ENCODE measurements at regions not wholly inside any gene's neighbourhood (a gene's known extent, or its start where the extent isn't known, plus 50 kb on each side); places are given as distances from the start of the nearest gene placed in this dataset.

DNA sequence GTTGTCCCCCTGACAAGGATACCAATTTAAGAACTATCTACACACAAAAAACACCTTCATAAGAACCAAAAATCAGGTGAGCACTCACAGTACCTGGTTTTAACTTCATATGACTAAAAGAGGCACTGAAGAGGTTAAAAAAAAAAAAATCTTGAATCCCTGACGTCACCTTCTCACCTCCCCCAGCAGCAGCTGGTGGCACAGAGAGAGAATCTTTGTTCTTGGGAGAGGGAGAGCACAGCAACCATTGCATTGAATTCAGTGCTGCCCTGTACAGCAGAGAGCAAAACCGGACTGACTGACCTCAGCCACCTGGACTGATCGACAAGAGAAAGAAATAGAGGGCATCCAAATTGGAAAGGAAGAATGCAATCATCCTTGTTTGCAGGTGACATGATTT is 566.0 kb downstream of the TMX3 start:
- Histone ChIP-seq H3K27me3 (no peaks in the 10 kb centered on the region), H3K27ac (no peak overlapping the region), H3K4me1 (no peaks in the 10 kb centered on the region), H3K4me3 (no peak overlapping the region), H3K9me3 (no peaks in the 10 kb centered on the region), H3K36me3 (no peaks in the 10 kb centered on the region)
- ATAC-seq (no peak), DNase-seq (no peak)
- TF ChIP-seq, protein P1, sequence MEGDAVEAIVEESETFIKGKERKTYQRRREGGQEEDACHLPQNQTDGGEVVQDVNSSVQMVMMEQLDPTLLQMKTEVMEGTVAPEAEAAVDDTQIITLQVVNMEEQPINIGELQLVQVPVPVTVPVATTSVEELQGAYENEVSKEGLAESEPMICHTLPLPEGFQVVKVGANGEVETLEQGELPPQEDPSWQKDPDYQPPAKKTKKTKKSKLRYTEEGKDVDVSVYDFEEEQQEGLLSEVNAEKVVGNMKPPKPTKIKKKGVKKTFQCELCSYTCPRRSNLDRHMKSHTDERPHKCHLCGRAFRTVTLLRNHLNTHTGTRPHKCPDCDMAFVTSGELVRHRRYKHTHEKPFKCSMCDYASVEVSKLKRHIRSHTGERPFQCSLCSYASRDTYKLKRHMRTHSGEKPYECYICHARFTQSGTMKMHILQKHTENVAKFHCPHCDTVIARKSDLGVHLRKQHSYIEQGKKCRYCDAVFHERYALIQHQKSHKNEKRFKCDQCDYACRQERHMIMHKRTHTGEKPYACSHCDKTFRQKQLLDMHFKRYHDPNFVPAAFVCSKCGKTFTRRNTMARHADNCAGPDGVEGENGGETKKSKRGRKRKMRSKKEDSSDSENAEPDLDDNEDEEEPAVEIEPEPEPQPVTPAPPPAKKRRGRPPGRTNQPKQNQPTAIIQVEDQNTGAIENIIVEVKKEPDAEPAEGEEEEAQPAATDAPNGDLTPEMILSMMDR (IDR thresholded peaks at IDR 0.05) = no peak
- intact Hi-C loops (cut with DNase I) = no loop called here

DNA sequence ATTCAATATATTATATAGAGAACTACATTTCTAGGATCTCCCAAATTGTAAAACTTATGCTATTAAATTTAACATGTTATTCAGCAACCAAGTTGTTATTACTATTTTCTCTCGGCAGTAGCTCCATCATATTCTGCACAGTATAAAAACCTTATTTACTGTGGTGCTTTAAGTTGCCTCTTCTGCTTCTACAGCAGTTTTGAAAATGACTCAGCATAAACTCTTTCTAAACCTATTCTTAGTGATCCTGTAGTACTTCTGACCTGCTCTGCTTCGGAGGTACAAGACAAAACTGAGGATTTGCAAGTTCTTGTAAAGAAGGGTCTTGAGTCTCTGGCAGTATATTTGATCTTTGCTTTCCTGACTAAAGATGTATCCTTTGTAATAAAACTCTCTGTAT is 567.2 kb downstream of the TMX3 start:
- intact Hi-C loops (cut with DNase I) = no loop called here
- H3K27me3 ChIP-seq = no peaks in the 10 kb centered on the region
- no peak for DNase-seq
- H3K4me1 ChIP-seq = no peaks in the 10 kb centered on the region
- no peak overlapping the region for H3K4me3 ChIP-seq
- ATAC-seq = no peak
- no peak overlapping the region for H3K27ac ChIP-seq
- TF ChIP-seq, protein P1 (IDR thresholded peaks at IDR 0.05) = no peak
- no peaks in the 10 kb centered on the region for H3K36me3 ChIP-seq
- no peaks in the 10 kb centered on the region for H3K9me3 ChIP-seq

DNA sequence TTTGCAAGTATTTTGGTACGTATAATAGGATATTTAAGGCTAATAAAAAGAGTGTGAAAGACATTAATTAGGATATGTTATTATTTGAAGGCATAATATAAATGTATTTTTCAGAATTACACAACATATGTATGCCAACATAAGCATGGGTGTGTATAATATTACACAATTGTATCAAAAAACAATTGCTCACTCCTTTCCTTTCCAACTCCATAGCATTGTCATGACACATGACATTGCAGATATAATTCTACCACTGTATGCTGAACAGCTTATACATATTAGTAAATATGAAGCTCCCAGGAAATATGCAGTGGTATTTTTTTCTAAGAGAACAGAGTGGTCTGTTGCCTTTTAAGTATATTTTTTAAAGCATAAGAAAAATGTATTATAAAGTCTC is 593.1 kb downstream of the TMX3 start:
- intact Hi-C loops (cut with DNase I) = no loop called here
- H3K36me3 ChIP-seq = no peaks in the 10 kb centered on the region
- no peak for ATAC-seq
- no peak for DNase-seq
- H3K4me3 ChIP-seq = no peak overlapping the region
- no peaks in the 10 kb centered on the region for H3K27me3 ChIP-seq
- H3K4me1 ChIP-seq = no peaks in the 10 kb centered on the region
- H3K9me3 ChIP-seq = no peaks in the 10 kb centered on the region
- H3K27ac ChIP-seq = no peak overlapping the region
- TF ChIP-seq, protein P1 (IDR thresholded peaks at IDR 0.05) = no peak

DNA sequence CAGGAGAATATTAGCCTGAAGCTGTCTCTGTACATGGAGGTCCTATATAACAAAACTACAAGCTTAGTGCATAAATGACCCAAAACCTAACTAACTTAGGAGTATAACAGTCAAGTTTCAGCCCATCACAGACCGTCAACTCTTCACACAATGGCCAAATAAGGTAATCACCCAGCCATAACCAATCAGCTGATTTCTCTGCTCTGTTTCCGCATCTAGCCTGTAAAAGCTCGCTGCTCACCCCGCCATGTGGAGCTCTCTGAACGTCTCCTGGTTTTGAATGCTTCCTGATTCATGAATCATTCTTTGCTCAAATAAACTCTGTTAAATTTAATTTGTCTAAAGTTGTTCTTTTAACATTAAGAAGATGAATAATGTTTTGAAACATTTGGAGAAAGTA is 593.6 kb downstream of the TMX3 start:
- TF ChIP-seq, protein P1 (IDR thresholded peaks at IDR 0.05) = no peak
- Histone ChIP-seq H3K36me3 (no peaks in the 10 kb centered on the region), H3K27me3 (no peaks in the 10 kb centered on the region), H3K4me3 (no peak overlapping the region), H3K9me3 (no peaks in the 10 kb centered on the region), H3K27ac (no peak overlapping the region), H3K4me1 (no peaks in the 10 kb centered on the region)
- DNase-seq = no peak
- ATAC-seq = no peak
- intact Hi-C loops (cut with DNase I) = no loop called here

DNA sequence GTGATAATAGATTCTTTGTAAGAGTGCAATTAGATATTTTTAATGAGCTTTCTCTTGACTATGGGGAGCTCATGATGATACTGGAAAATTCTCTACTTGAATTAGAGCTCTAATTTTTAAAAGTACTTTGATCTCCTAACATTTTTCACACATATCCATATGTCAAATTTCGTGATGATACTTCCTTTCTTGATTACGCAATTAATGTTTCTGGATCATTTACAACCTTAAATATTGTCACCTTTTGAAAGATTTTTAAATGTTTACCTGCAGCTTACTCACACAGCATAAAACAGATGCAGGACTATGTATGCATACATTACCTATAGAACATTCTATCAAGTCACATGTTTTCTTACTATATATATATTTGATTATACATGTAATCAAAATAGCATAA is 598.5 kb upstream of the DSEL start:
- no peaks in the 10 kb centered on the region for H3K27me3 ChIP-seq
- TF ChIP-seq, protein P1 (IDR thresholded peaks at IDR 0.05) = no peak
- no peaks in the 10 kb centered on the region for H3K9me3 ChIP-seq
- H3K36me3 ChIP-seq = no peaks in the 10 kb centered on the region
- no peak for DNase-seq
- H3K4me1 ChIP-seq = no peaks in the 10 kb centered on the region
- no peak overlapping the region for H3K4me3 ChIP-seq
- intact Hi-C loops (cut with DNase I) = no loop called here
- no peak for ATAC-seq
- H3K27ac ChIP-seq = no peak overlapping the region

Data from left lung (tissue), 4 donors.